Globus pallidus (tissue), 1 donor: ENCODE measurements at regions not wholly inside any gene's neighbourhood (a gene's known extent, or its start where the extent isn't known, plus 50 kb on each side); places are given as distances from the start of the nearest gene placed in this dataset.

Experiments
- DNase-seq: peaks from one replicate; pipeline ENCODE4 v3.0.0-alpha.2; 2015; ENCODE audit warnings: low spot score

DNA sequence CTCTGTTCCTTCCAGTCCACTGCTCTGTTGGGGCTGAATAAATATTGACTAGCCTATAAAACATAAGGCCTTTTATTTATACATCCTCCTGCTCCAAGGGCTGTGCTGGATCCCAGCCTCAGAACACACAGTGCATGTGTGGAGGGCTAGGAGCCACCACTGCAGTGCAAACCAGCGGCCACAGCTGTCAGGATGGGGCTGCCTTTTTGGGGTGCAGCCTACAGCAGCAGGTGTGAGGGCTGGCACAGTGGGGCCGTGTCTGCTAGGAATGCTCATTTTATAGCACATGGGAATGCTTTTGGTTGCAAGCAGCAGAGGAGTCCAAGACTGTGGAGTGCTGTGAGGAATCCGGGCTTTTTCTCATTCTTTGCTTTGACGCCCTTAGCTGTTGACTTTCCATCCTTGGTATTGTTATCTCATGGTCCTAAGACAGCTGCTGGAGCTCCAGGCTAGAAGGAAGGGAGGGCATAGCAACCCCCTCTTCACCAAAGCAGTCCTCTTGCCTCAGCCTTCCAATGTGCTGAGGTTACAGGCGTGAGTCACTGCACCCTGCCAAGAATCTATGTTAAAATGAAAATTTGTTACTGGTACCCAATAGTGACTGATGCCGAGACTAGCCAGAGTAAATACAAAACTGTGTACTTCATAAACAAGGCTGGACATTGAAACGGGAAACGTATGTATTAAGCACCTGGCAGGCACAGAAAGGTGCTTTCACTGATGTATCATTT is 334.3 kb upstream of the GATB start:
- no peak for DNase-seq

DNA sequence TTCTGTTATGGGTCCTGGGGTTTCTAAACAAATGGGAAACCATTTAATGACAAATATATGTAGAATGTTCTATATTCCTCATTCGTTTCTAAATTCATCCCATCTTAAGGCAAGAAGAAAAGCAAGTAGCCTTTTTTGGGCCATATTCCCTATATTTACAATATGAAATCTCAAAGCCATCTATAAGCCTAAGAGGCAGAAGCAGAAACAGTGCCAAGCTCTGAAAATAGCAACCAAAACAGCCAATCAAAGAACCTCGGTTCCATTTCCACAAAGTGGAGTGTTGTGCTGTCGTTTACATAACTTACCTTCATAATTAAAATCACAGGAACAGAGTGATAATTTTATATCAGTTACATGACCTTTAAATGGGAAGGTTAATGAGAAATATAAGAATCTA is 330.6 kb upstream of the GATB start:
- no peak for DNase-seq

DNA sequence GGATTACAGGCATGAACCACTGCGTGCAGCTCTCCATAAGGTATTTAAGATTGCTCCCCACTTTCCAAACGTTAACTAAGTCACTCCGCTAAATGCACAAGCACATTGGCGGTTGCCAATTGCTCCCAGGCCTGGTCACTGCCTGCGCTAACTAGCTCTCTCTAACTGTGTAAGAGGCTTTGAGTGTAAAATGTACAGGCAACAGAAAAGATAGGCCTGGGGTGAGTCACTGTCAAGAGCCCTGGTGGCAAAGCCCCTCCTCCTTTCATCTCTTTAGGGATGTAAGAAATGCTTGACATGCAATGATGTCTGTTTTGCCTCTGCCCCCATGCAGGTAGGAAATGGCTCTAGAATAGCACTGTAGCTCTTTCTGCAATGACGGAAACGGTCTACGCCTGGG is 329.7 kb upstream of the GATB start:
- no peak for DNase-seq

DNA sequence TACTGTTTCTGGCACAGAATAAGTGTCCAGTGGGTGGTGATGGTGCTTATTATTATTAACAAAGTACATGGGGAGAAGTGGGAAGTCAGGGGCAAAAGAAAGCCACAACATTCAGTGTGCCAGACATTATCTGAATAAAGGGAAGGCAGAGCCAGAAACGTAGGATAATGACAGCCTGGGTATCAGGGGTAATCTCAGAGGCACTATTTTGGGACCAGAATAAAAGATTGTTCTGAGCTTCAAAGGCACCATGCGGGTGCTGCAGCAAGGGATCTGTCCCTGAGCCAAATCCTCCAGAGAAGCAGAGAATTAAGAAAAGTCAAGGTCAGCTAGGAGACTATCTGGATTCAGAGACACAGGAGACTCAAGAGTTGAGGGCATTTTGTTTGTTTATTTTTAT is 328.8 kb upstream of the GATB start:
- no peak for DNase-seq

DNA sequence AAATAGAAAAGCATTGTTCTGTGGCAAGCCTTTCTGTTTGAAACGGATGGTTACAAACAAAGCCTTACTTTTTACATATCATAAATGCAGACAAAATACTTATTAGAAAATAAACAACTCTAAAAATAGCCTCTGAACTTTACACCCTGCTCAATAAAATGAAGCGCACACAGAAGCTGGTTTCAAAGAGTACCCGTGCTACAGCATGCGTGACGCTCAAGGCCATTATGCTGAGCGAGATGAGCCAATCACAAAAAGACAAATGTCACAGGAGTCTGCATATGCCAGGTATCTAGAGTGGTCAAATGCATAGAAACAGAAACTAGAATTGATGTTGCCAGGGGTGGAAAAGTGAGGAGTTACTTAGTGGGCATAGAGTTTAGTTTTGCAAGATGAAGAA is 326.5 kb upstream of the GATB start:
- DNase-seq = no peak

DNA sequence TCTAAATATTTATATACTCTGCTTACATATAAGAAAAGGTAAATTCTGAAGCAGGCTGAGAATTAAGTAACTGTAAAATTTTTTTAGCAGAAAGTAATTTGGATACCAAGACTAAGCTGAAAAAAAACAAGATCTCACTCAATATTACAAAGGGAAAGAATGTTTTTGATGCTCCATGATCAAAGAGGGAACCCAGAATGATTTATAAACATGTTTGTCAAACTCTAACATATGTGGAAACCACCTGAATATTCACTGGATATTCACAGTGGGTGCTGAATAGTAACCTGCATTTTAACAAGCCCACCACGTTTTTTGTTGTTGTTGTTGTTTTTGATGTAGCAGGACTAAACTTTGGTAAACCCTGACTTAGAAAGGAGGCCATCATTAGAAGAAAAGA is 324.9 kb upstream of the GATB start:
- no peak for DNase-seq

DNA sequence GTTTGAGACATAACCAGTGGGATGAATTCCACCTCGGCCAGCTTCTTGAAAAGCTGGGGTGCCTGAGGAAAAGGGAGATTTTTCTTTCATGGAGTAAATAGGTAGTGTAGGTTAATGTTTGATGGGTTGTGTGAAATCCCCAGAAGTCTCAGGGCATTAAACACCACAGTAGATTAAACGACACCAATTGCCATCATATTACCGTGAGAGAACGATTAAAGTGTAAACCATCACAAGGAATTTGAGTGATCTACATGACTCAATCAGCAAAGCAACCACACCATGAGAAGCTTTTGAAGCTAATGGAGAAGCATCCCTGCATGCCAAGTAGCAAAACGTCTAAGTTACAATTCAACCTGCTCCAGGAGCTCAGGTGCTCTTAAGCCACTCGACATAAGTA is 322.5 kb upstream of the GATB start:
- DNase-seq = no peak

DNA sequence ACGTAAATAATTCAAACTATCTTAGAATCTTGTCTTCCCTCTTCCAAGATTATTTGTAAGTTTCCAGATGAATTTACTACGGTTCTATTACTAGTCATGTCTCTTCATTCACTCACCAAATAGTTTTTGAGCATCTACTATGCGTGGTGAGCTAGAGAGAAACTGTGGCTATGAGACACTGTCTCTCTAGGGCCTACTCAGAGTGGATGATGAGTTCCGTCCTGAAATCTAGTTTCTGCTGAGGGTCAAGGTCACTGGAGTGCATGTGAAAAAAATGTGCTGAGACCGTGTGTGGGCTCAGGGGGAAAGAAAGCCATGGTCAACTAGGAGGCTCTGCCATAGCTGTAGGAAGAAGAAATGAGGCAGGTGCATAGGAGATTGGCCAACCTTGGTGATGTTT is 320.2 kb upstream of the GATB start:
- DNase-seq = no peak

DNA sequence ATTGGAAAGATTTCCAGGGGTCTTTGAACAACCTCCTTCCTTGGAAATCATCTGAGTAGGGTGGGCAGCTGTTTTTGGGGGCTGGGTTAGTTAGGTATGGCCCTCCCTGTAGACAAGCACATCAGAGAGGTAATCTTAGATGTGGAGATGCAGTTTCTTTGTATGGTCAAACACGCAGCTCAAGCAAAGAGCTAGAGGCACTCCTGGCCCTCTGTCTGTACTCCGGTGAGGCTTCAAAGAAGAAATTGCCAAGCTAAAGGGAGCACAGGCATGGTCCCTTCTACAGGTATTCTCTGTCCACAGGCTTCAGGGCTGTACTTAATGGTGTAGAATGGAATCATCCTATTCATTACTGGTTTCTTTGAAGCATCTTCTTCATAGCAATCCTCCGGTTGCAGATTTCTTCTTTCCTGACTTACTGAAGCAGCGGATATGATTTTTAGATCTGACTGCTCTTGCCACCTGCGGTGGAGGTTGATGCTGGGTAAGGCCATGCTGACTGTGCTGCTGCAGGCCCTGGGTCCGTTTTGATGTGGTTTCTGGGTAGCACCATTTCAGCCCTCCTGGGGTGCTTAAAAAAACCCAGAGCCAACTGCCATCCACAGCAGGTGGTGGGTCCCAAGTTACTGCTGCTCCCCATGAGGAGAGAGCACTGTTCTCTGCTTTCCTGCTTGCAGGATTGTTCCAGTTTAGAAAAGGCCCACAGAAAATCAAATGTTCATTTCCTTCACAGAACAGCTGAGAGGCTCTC is 318.9 kb upstream of the GATB start:
- DNase-seq = no peak

DNA sequence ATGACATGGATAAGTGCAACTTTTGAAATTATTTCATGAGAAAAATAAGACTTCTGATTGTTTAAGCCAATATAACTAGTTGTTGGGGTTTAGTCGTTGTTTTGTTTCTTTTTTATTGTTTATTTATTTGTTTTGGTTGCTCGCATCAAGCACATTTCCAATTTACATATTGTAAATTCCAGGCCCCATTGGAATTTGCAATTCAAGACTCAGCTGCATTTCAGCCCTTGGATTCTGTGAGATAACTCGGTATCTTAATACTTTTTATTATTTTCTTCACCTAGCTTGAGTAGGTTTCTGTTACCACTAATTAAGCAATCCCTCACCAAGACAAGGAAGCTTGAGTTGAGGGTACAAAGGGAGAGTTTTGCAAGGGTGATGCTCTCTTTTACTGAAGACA is 318.3 kb upstream of the GATB start:
- no peak for DNase-seq

DNA sequence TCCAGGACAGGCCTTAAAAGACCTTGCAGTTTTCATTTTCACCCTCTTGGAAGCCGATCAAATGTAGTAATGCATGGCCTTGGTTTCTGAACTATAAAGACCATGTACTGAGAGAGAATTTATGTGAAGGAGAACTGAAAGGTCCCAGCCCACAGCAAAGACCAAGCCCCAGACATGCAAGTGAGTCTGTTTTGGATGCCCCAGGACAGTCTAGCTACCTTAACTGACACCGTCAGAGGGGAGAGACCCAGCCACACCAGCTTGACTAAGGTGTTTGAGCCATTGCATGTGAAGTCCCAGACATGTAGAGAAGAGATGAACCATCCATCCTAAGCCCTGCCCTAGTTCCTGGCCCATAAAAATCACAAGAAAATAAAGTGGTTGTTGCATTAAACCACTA is 316.8 kb upstream of the GATB start:
- DNase-seq = no peak

DNA sequence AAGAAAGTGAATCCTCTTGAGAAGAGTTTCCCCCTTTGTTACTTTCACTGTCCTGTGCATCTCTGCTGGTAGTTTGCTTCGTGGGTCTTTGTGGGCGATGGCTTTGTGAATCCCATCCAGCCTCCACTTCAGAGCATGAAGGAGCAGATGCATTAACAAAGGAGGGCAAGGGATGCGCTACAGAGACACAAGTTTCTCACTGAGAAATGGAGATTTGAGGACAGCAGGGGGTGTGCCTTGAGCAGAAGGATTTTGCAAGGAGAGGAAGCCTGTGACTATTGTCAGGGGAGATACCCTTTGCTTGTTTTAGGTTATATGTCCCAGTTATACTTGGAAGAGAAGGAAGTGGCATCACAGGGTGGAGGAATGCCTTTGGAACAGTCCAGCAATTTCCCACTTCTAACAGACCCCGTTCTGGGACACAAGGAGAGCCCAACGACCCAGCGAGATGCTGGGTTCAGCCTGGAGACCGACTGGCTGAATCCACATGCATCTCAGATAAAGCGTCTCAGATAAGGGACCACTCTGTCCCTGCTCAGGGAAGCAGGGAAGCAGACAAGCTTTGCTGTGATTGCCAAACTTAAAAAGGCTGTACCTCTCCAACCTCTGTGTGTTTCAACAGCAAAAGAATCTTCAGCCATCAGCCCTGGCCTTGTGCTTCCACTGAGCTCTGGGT is 314.6 kb upstream of the GATB start:
- no peak for DNase-seq

DNA sequence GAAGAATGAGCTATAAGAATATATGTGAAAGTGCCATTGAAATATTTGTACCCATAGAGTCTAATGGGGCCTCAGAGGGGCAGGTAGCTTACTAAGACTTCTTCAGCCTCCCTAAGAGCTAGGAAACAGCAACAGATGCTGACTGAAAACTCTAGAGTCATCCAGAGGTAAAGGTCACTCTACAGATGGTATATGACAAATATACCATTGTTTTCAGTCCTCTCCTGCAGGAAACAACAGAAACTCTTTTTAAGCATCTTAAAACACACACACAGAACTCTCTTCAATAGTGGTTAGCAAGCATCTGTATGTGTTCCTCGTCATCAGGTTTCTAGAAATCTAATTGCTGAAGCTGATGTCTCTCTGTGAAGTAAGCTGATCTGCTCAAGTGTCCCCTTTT is 313.8 kb upstream of the GATB start:
- DNase-seq = no peak

DNA sequence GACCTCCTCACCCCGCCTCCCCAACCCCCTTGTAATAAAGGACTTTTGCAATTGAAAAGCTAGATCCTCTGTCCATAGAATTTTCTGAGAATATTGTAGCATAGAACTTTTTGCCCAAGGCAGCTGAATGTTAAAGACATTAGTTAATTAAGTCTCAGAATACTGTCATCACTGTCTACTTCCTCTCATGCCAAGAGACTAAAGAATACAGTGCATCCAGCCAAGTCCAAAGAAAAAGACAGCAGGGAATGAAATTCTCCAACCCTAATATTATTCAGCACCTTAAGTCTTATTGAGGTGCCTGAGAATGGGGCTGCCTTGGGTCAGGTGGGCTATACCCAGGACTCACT is 313.3 kb upstream of the GATB start:
- DNase-seq = no peak

DNA sequence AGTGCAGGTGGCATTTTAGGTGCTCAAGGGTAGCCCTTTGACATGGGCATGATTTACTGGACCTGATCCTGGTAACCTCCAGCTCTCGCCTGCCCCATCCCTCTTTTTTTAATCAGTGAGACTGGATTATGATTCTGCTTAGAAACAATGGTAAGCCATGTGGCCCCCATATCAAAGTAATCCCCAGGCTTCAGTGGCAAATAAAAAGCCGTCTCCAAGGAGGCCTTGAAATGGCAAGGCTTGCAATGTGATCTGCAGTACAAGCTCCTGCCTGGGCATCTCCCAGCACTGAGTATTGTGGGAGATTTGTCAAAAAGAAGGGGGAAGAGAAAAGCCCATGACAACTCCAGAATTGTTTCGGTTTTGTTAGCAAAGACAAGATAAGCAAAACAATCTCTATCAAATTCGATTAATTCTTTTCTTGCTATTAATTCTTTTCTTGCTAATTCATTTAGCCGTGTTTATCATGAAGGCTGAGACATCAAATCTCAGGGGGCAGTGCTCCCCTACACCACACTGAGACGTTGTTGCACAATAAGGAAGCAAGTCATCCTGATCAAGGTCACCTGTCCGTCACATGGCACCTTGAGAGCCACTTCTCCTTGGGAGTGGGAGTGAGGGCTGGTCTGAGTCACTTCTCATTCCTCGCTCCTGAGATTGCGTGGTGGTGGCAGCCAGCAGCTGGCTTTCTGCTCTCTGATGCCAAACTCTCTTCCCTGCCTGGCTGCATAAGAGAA is 312.7 kb upstream of the GATB start:
- no peak for DNase-seq

DNA sequence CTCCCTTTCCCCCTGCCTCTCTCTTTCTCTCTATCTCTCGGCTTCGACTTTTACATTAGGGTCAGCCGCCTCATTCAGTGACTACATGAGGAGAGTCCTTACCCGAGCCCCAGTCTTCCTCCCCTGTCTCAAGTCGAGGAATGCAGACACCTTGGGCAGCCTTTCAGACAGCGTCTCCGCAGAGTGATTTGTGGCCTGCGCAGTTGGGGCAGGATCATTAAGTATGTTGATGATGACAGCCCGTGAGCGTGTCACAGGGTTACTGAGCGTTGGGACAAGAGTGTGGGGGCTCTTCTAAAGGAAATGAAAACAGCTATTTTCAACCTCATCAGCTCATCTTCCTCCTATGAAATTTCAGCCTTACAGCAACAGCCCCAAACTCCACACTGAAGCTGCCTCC is 312.1 kb upstream of the GATB start:
- DNase-seq = no peak

DNA sequence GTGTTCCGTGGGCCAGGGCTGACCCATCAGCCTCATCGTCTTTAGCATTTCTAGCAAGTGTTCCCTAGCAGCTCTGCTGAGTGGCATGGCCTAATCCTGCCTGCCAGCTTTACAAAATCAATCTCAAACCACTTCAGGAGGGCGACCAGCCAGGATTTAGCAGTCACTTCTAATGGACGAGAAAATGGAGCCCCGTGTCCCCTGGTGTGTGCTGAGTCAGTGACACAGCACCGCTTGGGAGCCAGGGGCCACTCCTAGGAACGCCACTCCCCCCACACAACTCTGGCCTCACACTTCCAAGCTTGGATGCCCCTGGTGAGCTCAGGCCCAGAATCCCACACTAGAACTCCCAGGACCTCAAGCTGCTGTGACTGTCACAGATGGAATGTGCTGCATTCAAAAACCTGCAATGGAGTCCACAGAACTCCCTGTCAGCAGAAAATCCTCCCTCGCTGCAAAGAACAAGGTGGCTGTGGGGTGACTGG is 311.2 kb upstream of the GATB start:
- no peak for DNase-seq

DNA sequence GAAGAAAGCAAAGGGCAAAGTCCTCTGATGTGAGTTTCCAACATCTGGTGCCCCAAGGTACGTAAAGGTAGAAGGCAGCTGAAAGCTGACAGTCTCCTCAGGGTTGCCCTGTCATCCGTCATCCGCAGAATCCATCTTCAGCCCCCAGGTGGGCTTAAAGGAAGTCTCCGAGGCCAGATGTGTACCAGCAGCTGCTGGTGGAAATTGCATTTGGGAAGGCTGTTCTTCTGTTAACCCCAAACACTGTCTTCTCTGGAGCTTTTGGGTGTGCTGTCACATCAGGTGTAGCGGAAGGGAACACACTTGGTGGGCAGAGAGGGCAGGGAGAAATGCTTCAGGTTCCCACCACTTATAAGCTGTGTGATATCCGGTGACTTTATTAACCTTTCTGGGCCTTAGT is 310.0 kb upstream of the GATB start:
- DNase-seq = no peak

DNA sequence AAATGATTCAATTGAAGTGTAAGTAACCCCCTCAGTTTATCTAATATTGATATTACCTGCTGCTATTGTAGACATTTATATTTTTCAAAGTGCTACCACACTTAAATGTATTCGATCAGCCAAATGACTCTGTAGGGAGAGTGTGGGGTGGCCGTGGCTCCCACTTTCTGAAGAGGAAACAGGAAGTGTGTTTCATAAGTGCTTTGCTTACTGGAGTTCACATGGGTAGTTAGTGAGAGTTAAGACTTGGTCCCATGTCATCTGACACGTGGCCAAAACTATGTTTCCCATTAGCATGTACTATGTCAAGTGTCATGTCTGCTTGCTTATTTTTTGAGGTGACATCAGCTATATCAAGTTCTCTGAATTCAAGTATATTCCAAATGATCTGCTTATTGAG is 308.1 kb upstream of the GATB start:
- DNase-seq = no peak

DNA sequence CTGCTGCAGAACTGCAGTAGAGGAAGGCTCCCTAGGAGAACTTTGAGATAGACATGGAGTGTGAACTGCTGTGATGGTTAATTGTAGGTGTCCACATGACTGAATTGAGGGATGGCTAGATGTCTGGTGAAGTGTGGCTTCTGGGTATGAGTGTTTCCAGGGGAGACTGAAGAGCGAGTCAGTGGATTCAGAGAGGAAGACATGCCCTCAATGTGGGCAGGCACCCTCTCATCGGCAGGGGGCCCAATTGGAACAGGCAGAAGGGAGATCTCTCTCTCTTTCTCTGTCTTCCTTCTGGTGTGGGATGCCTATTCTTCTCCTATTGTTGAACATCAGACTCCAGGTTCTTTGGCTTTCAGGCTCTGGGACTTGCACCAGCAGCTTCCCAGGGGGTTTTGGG is 304.7 kb upstream of the GATB start:
- no peak for DNase-seq

DNA sequence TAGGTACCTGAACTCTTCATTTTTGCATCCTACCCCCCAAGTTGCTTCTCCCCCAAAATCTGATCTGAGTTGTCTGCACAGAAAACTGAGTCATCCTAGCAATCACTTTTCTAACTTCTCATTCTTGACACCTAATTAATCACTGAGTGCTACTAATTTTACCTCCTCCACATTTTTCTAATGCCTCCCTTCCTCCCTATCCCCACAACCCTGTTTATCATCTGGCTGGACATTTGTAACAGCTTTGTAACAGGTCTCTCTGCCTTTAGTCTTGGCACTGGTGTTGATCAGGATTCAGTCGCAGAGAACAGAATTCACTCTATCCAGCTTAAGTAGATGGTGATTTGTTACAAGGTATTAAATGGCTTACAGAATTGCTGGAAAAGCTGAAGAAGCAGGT is 303.9 kb upstream of the GATB start:
- DNase-seq = no peak

DNA sequence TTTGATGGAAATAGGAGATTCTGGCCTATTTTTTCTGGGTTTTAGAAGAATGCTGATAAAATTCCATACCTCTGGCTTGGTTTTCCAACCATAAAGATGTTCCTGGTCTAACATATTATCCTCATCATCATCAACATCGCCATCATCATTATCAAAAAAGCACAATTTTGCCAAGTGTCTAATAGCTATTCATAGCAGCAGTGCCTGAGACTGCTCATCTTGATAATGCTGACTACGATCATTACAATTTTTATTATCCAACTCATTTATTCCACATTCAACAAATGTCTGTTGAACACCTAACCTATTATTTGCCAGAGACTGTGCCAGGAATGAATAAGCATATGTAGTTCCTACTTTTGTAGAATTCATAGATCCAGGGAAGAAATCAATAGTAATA is 303.5 kb upstream of the GATB start:
- no peak for DNase-seq
